ENCODE measurements at regions not wholly inside any gene's neighbourhood (a gene's known extent, or its start where the extent isn't known, plus 50 kb on each side); places are given as distances from the start of the nearest gene placed in this dataset. TPM values are rescaled to one million over a fixed set of nuclear protein-coding genes. Genes with fewer than 3 reads are reported as not detected.

- no peak for DNase-seq
- no peaks in the 10 kb centered on the region for H3K9me3 Mint-ChIP-seq (ENCODE audit: low read depth, unreplicated experiment)
- no peaks in the 10 kb centered on the region for H3K36me3 Mint-ChIP-seq (ENCODE audit: insufficient read depth, unreplicated experiment)
- CTCF ChIA-PET, result no interaction called here
- H3K27ac Mint-ChIP-seq (ENCODE audit: unreplicated experiment), result no peak overlapping the region
- no peak overlapping the region for H3K4me3 Mint-ChIP-seq (ENCODE audit: low read depth, unreplicated experiment)
- peaks cover 20% of the 10 kb centered on the region for H3K4me1 Mint-ChIP-seq (ENCODE audit: low read depth, unreplicated experiment)
- intact Hi-C loops (cut with micrococcal nuclease; ENCODE audit: unreplicated experiment), result no loop called here
- TF ChIP-seq, protein P1, sequence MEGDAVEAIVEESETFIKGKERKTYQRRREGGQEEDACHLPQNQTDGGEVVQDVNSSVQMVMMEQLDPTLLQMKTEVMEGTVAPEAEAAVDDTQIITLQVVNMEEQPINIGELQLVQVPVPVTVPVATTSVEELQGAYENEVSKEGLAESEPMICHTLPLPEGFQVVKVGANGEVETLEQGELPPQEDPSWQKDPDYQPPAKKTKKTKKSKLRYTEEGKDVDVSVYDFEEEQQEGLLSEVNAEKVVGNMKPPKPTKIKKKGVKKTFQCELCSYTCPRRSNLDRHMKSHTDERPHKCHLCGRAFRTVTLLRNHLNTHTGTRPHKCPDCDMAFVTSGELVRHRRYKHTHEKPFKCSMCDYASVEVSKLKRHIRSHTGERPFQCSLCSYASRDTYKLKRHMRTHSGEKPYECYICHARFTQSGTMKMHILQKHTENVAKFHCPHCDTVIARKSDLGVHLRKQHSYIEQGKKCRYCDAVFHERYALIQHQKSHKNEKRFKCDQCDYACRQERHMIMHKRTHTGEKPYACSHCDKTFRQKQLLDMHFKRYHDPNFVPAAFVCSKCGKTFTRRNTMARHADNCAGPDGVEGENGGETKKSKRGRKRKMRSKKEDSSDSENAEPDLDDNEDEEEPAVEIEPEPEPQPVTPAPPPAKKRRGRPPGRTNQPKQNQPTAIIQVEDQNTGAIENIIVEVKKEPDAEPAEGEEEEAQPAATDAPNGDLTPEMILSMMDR (IDR thresholded peaks at IDR 0.05; ENCODE audit: unreplicated experiment), result no peak
- BruUV-seq (replicated peaks), result no TSS peak
- H3K27me3 Mint-ChIP-seq (ENCODE audit: unreplicated experiment), result peaks cover 18% of the 10 kb centered on the region
Measured at GRCh38 chr6:98782772-98783171, 51.6 kb upstream of the POU3F2 start.

GRCh38 chr6:98783578-98783977 lies 50.8 kb upstream of the POU3F2 start:
- TF ChIP-seq, protein P1 (IDR thresholded peaks at IDR 0.05; ENCODE audit: unreplicated experiment), result no peak
- H3K27me3 Mint-ChIP-seq (ENCODE audit: unreplicated experiment), result peaks cover 18% of the 10 kb centered on the region
- no peaks in the 10 kb centered on the region for H3K36me3 Mint-ChIP-seq (ENCODE audit: insufficient read depth, unreplicated experiment)
- H3K9me3 Mint-ChIP-seq (ENCODE audit: low read depth, unreplicated experiment), result no peaks in the 10 kb centered on the region
- H3K4me1 Mint-ChIP-seq (ENCODE audit: low read depth, unreplicated experiment), result peaks cover 20% of the 10 kb centered on the region
- no peak for DNase-seq
- BruUV-seq (replicated peaks), result no TSS peak
- intact Hi-C loops (cut with micrococcal nuclease; ENCODE audit: unreplicated experiment), result no loop called here
- CTCF ChIA-PET, result no interaction called here
- no peak overlapping the region for H3K27ac Mint-ChIP-seq (ENCODE audit: unreplicated experiment)
- no peak overlapping the region for H3K4me3 Mint-ChIP-seq (ENCODE audit: low read depth, unreplicated experiment)

Small RNA genes lying in the stretch of these regions (microRNA-seq; reads per million reads assigned to microRNA genes)
- not detected for gene MIR2113

Data from Calu3 (cell line).